ENCODE measurements at regions not wholly inside any gene's neighbourhood (a gene's known extent, or its start where the extent isn't known, plus 50 kb on each side); places are given as distances from the start of the nearest gene placed in this dataset.

DNA sequence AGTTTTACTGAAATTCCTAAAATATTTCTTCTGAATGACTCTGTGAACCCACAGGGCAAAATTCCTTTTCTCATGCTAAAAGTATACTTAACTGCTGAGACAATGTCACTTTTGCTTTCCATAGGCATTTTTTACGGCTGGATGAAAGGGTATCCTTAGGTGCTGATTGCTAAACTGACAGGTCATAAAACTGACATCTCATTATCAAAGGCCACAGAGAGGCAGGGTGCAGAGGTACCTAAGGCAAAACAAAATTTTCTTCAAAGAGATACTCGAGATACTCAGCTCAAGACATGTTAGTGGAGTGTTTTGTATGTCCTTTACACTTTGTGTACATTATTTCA is 62.0 kb upstream of the WDR75 start:
- TF ChIP-seq SP1 (IDR thresholded peaks at IDR 0.05), result no peak
- TF ChIP-seq, protein P1, sequence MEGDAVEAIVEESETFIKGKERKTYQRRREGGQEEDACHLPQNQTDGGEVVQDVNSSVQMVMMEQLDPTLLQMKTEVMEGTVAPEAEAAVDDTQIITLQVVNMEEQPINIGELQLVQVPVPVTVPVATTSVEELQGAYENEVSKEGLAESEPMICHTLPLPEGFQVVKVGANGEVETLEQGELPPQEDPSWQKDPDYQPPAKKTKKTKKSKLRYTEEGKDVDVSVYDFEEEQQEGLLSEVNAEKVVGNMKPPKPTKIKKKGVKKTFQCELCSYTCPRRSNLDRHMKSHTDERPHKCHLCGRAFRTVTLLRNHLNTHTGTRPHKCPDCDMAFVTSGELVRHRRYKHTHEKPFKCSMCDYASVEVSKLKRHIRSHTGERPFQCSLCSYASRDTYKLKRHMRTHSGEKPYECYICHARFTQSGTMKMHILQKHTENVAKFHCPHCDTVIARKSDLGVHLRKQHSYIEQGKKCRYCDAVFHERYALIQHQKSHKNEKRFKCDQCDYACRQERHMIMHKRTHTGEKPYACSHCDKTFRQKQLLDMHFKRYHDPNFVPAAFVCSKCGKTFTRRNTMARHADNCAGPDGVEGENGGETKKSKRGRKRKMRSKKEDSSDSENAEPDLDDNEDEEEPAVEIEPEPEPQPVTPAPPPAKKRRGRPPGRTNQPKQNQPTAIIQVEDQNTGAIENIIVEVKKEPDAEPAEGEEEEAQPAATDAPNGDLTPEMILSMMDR (IDR thresholded peaks at IDR 0.05; ENCODE audit: low read depth, low read length, missing input control), result no peak
- TF ChIP-seq FOXA2 (IDR thresholded peaks at IDR 0.05), result no peak
- TF ChIP-seq, protein P2, sequence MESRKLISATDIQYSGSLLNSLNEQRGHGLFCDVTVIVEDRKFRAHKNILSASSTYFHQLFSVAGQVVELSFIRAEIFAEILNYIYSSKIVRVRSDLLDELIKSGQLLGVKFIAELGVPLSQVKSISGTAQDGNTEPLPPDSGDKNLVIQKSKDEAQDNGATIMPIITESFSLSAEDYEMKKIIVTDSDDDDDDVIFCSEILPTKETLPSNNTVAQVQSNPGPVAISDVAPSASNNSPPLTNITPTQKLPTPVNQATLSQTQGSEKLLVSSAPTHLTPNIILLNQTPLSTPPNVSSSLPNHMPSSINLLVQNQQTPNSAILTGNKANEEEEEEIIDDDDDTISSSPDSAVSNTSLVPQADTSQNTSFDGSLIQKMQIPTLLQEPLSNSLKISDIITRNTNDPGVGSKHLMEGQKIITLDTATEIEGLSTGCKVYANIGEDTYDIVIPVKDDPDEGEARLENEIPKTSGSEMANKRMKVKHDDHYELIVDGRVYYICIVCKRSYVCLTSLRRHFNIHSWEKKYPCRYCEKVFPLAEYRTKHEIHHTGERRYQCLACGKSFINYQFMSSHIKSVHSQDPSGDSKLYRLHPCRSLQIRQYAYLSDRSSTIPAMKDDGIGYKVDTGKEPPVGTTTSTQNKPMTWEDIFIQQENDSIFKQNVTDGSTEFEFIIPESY (IDR thresholded peaks at IDR 0.05), result no peak
- no peak for TF ChIP-seq RAD21 (IDR thresholded peaks at IDR 0.05)
- no peak for TF ChIP-seq RXRA (IDR thresholded peaks at IDR 0.05)
- TF ChIP-seq YY1 (IDR thresholded peaks at IDR 0.05), result no peak
- TF ChIP-seq, protein P3, sequence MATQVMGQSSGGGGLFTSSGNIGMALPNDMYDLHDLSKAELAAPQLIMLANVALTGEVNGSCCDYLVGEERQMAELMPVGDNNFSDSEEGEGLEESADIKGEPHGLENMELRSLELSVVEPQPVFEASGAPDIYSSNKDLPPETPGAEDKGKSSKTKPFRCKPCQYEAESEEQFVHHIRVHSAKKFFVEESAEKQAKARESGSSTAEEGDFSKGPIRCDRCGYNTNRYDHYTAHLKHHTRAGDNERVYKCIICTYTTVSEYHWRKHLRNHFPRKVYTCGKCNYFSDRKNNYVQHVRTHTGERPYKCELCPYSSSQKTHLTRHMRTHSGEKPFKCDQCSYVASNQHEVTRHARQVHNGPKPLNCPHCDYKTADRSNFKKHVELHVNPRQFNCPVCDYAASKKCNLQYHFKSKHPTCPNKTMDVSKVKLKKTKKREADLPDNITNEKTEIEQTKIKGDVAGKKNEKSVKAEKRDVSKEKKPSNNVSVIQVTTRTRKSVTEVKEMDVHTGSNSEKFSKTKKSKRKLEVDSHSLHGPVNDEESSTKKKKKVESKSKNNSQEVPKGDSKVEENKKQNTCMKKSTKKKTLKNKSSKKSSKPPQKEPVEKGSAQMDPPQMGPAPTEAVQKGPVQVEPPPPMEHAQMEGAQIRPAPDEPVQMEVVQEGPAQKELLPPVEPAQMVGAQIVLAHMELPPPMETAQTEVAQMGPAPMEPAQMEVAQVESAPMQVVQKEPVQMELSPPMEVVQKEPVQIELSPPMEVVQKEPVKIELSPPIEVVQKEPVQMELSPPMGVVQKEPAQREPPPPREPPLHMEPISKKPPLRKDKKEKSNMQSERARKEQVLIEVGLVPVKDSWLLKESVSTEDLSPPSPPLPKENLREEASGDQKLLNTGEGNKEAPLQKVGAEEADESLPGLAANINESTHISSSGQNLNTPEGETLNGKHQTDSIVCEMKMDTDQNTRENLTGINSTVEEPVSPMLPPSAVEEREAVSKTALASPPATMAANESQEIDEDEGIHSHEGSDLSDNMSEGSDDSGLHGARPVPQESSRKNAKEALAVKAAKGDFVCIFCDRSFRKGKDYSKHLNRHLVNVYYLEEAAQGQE (IDR thresholded peaks at IDR 0.05), result no peak
- no peak for TF ChIP-seq TAF1 (conservative IDR thresholded peaks at IDR 0.05)
- no peak for TF ChIP-seq JUND (IDR thresholded peaks at IDR 0.05)

Data from liver (tissue), 3 donors.